ENCODE measurements at regions not wholly inside any gene's neighbourhood (a gene's known extent, or its start where the extent isn't known, plus 50 kb on each side); places are given as distances from the start of the nearest gene placed in this dataset.

DNA sequence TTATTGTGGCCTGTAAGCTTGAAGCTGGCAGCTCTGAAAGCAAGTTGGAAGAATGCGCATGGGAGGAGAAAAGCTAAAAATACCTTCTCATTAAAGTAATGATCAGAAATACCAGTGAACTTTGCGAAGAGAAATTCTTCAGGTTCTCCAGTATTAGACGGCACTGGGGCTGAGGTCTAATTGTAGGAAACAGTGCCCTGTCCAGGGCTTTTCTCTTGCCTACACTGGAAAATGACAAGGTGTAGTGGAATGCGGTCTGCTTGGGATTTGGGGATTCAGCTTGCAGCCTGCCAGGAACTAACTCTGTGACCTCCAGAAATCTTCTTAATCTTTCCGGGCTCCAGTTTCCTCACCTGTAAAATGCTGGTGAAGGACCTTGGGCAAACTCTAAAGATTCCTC, 53.3 kb upstream of the KCNJ16 start:
- TF ChIP-seq, protein P1, sequence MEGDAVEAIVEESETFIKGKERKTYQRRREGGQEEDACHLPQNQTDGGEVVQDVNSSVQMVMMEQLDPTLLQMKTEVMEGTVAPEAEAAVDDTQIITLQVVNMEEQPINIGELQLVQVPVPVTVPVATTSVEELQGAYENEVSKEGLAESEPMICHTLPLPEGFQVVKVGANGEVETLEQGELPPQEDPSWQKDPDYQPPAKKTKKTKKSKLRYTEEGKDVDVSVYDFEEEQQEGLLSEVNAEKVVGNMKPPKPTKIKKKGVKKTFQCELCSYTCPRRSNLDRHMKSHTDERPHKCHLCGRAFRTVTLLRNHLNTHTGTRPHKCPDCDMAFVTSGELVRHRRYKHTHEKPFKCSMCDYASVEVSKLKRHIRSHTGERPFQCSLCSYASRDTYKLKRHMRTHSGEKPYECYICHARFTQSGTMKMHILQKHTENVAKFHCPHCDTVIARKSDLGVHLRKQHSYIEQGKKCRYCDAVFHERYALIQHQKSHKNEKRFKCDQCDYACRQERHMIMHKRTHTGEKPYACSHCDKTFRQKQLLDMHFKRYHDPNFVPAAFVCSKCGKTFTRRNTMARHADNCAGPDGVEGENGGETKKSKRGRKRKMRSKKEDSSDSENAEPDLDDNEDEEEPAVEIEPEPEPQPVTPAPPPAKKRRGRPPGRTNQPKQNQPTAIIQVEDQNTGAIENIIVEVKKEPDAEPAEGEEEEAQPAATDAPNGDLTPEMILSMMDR (IDR thresholded peaks at IDR 0.05) = no peak
- no peak for TF ChIP-seq POLR2A (IDR thresholded peaks at IDR 0.05)

Data from adrenal gland (tissue), 5 donors.